Skeletal muscle satellite cell (primary cell): ENCODE measurements at regions not wholly inside any gene's neighbourhood (a gene's known extent, or its start where the extent isn't known, plus 50 kb on each side); places are given as distances from the start of the nearest gene placed in this dataset.

ENCODE experiments used
- H3K27me3 ChIP-seq: 2 replicates; pipeline ENCODE4 v1.7.0; 2013; ENCODE audit warnings: low read length; ENCODE audit not compliant: control insufficient read depth, insufficient read depth
- H3K36me3 ChIP-seq: 2 replicates; pipeline ENCODE4 v1.7.0; 2013; ENCODE audit warnings: mild to moderate bottlenecking, control low read depth, low read length; ENCODE audit not compliant: insufficient read depth
- H3K4me1 ChIP-seq: 2 replicates; pipeline ENCODE4 v1.7.0; 2013; ENCODE audit warnings: low read length; ENCODE audit not compliant: control insufficient read depth, insufficient read depth
- H3K4me2 ChIP-seq: 2 replicates; pipeline ENCODE4 v1.7.0; 2013; ENCODE audit warnings: mild to moderate bottlenecking, low read length
- H3K4me3 ChIP-seq: 2 replicates; pipeline ENCODE4 v1.7.0; 2013; ENCODE audit warnings: low read length
- H3K9ac ChIP-seq: 2 replicates; pipeline ENCODE4 v1.7.0; 2013; ENCODE audit warnings: mild to moderate bottlenecking, low read depth, low read length, moderate library complexity
- H3K9me3 ChIP-seq: replicated peaks from 2 replicates; pipeline ENCODE4 v1.7.0; 2013; ENCODE audit warnings: mild to moderate bottlenecking, control low read depth, low read length

GRCh38 chr9:22363421-22363887 is 83.2 kb upstream of the DMRTA1 start:
- Histone ChIP-seq H3K9ac (no peak overlapping the region), H3K9me3 (no peaks in the 10 kb centered on the region), H3K4me1 (no peaks in the 10 kb centered on the region), H3K4me3 (no peak overlapping the region), H3K36me3 (no peaks in the 10 kb centered on the region), H3K4me2 (no peak overlapping the region), H3K27me3 (no peaks in the 10 kb centered on the region)

GRCh38 chr9:22373636-22374035 is 73.0 kb upstream of the DMRTA1 start:
- no peaks in the 10 kb centered on the region for H3K9me3 ChIP-seq
- H3K27me3 ChIP-seq = no peaks in the 10 kb centered on the region

GRCh38 chr9:22374051-22374450 is 72.6 kb upstream of the DMRTA1 start:
- H3K4me1 ChIP-seq = no peaks in the 10 kb centered on the region
- no peaks in the 10 kb centered on the region for H3K9me3 ChIP-seq
- no peak overlapping the region for H3K4me3 ChIP-seq
- H3K36me3 ChIP-seq = no peaks in the 10 kb centered on the region
- no peak overlapping the region for H3K4me2 ChIP-seq
- H3K9ac ChIP-seq = no peak overlapping the region
- H3K27me3 ChIP-seq = no peaks in the 10 kb centered on the region

More at GRCh38 chr9:22373636-22374035, 73.0 kb upstream of the DMRTA1 start:
- Histone ChIP-seq H3K4me2 (no peak overlapping the region), H3K36me3 (no peaks in the 10 kb centered on the region), H3K4me1 (no peaks in the 10 kb centered on the region), H3K9ac (no peak overlapping the region), H3K4me3 (no peak overlapping the region)

GRCh38 chr9:22379272-22379671 is 67.4 kb upstream of the DMRTA1 start:
- Histone ChIP-seq H3K9ac (no peak overlapping the region), H3K4me1 (peaks cover 5% of the 10 kb centered on the region), H3K36me3 (no peaks in the 10 kb centered on the region), H3K9me3 (no peaks in the 10 kb centered on the region), H3K4me3 (no peak overlapping the region), H3K4me2 (no peak overlapping the region), H3K27me3 (no peaks in the 10 kb centered on the region)

- H3K36me3 ChIP-seq = no peaks in the 10 kb centered on the region
These were observed 65.5 kb upstream of the DMRTA1 start for GRCh38 chr9:22381170-22381569.

GRCh38 chr9:22382331-22382730 is 64.3 kb upstream of the DMRTA1 start:
- no peaks in the 10 kb centered on the region for H3K9me3 ChIP-seq
- no peak overlapping the region for H3K4me2 ChIP-seq
- H3K36me3 ChIP-seq = no peaks in the 10 kb centered on the region
- no peaks in the 10 kb centered on the region for H3K27me3 ChIP-seq
- peaks cover 5% of the 10 kb centered on the region for H3K4me1 ChIP-seq
- H3K4me3 ChIP-seq = no peak overlapping the region
- no peak overlapping the region for H3K9ac ChIP-seq

More at GRCh38 chr9:22381170-22381569, 65.5 kb upstream of the DMRTA1 start:
- Histone ChIP-seq H3K27me3 (no peaks in the 10 kb centered on the region), H3K4me2 (no peak overlapping the region), H3K9ac (no peak overlapping the region), H3K4me3 (no peak overlapping the region), H3K4me1 (peaks cover 5% of the 10 kb centered on the region), H3K9me3 (no peaks in the 10 kb centered on the region)

GRCh38 chr9:22383718-22384117 is 62.9 kb upstream of the DMRTA1 start:
- no peak overlapping the region for H3K4me2 ChIP-seq
- no peak overlapping the region for H3K4me3 ChIP-seq
- H3K9me3 ChIP-seq = no peaks in the 10 kb centered on the region
- no peak overlapping the region for H3K9ac ChIP-seq
- H3K4me1 ChIP-seq = peaks cover 5% of the 10 kb centered on the region
- no peaks in the 10 kb centered on the region for H3K36me3 ChIP-seq
- no peaks in the 10 kb centered on the region for H3K27me3 ChIP-seq

- H3K4me2 ChIP-seq = no peak overlapping the region
- no peaks in the 10 kb centered on the region for H3K9me3 ChIP-seq
These were observed 57.4 kb upstream of the DMRTA1 start for GRCh38 chr9:22389271-22389670.

GRCh38 chr9:22392523-22392922 is 54.1 kb upstream of the DMRTA1 start:
- Histone ChIP-seq H3K36me3 (no peaks in the 10 kb centered on the region), H3K9me3 (no peaks in the 10 kb centered on the region), H3K4me2 (no peak overlapping the region), H3K9ac (no peak overlapping the region), H3K27me3 (no peaks in the 10 kb centered on the region), H3K4me3 (no peak overlapping the region), H3K4me1 (peaks cover 9% of the 10 kb centered on the region)

More at GRCh38 chr9:22389271-22389670, 57.4 kb upstream of the DMRTA1 start:
- H3K4me3 ChIP-seq = no peak overlapping the region
- H3K4me1 ChIP-seq = no peaks in the 10 kb centered on the region
- no peaks in the 10 kb centered on the region for H3K36me3 ChIP-seq
- no peak overlapping the region for H3K9ac ChIP-seq
- H3K27me3 ChIP-seq = no peaks in the 10 kb centered on the region

GRCh38 chr9:22395687-22396141 is 50.9 kb upstream of the DMRTA1 start:
- H3K4me1 ChIP-seq = peaks cover 9% of the 10 kb centered on the region
- no peak overlapping the region for H3K9ac ChIP-seq
- no peak overlapping the region for H3K4me2 ChIP-seq
- H3K4me3 ChIP-seq = no peak overlapping the region
- H3K36me3 ChIP-seq = no peaks in the 10 kb centered on the region
- H3K27me3 ChIP-seq = no peaks in the 10 kb centered on the region
- H3K9me3 ChIP-seq = no peaks in the 10 kb centered on the region
